Activated CD8-positive, alpha-beta T cell treated with anti-CD3 and anti-CD28 coated beads for 36 hours (primary cell): ENCODE measurements at regions not wholly inside any gene's neighbourhood (a gene's known extent, or its start where the extent isn't known, plus 50 kb on each side); places are given as distances from the start of the nearest gene placed in this dataset.

Experiments
- ATAC-seq: fragments of 200-7000 bp; cut with Tn5 transposase; one replicate; pipeline ENCODE4 v1.10.0; 2021; ENCODE audit warnings: mild to moderate bottlenecking, moderate library complexity
- CTCF ChIA-PET: fragments of 350-600 bp; sonication (Branson Sonifier 250); formaldehyde crosslinking; loops from one replicate; lab custom pipeline; 2021; ENCODE audit warnings: antibody characterized with exemption; lab: Charles Lee
- POLR2A ChIA-PET: fragments of 350-600 bp; sonication (Branson Sonifier 250); formaldehyde crosslinking; loops from one replicate; lab custom pipeline; 2021; ENCODE audit warnings: antibody characterized with exemption; lab: Charles Lee
- DNase-seq: peaks from one replicate; pipeline ENCODE4 v3.0.0-alpha.2; 2020
- H3K27ac Mint-ChIP-seq: one replicate; pipeline ENCODE4 v1.8.0; 2021; ENCODE audit warnings: mild to moderate bottlenecking, mixed read lengths
- H3K27me3 Mint-ChIP-seq: one replicate; pipeline ENCODE4 v1.8.0; 2021; ENCODE audit warnings: mixed read lengths
- H3K36me3 Mint-ChIP-seq: one replicate; pipeline ENCODE4 v1.8.0; 2021; ENCODE audit warnings: low read depth, mixed read lengths
- H3K4me1 Mint-ChIP-seq: one replicate; pipeline ENCODE4 v1.8.0; 2021; ENCODE audit warnings: low read depth, mixed read lengths
- H3K4me3 Mint-ChIP-seq: one replicate; pipeline ENCODE4 v1.8.0; 2021; ENCODE audit warnings: mild to moderate bottlenecking, moderate library complexity, mixed read lengths
- H3K9me3 Mint-ChIP-seq: one replicate; pipeline ENCODE4 v1.8.0; 2021; ENCODE audit warnings: mixed read lengths
- CTCF ChIP-seq: fragments of 200-600 bp; IDR thresholded peaks from one replicate; pipeline ENCODE4 v1.8.0; 2022; ENCODE audit warnings: antibody characterized with exemption, mild to moderate bottlenecking
- intact Hi-C: fragments of 100-400 bp; cut with micrococcal nuclease; formaldehyde crosslinking; loops from one replicate; pipeline ENCODE4 v1.10.0; 2022

- intact Hi-C loops = no loop called here
- no peaks in the 10 kb centered on the region for H3K4me1 Mint-ChIP-seq
Observed at GRCh38 chr6:20284672-20285071, 72.4 kb upstream of the MBOAT1 start.

GRCh38 chr6:20286968-20287565 lies 74.8 kb upstream of the MBOAT1 start:
- ChIA-PET CTCF (interaction anchor here (1.0 to 4.6 kb wide), 2 partner anchors 230 to 241 kb away, joined by 4 to 49 read pairs; no protein-coding TSS in a partner anchor), POLR2A (no interaction called here)
- no peaks in the 10 kb centered on the region for H3K36me3 Mint-ChIP-seq
- intact Hi-C loops = no loop called here
- no peak overlapping the region for H3K27ac Mint-ChIP-seq
- no peak for TF ChIP-seq CTCF
- peaks cover 5% of the 10 kb centered on the region for H3K9me3 Mint-ChIP-seq
- H3K4me3 Mint-ChIP-seq = no peak overlapping the region
- DNase-seq (no peak), ATAC-seq (no peak)
- H3K4me1 Mint-ChIP-seq = peaks cover 4% of the 10 kb centered on the region
- H3K27me3 Mint-ChIP-seq = peaks cover 6% of the 10 kb centered on the region

More at GRCh38 chr6:20284672-20285071, 72.4 kb upstream of the MBOAT1 start:
- peaks cover 7% of the 10 kb centered on the region for H3K9me3 Mint-ChIP-seq
- H3K36me3 Mint-ChIP-seq = no peaks in the 10 kb centered on the region
- no peak overlapping the region for H3K27ac Mint-ChIP-seq
- H3K4me3 Mint-ChIP-seq = no peak overlapping the region
- ChIA-PET CTCF (interaction anchor here (2.0 kb wide), 1 partner anchor 243 kb away, joined by 10 read pairs; no protein-coding TSS in a partner anchor), POLR2A (no interaction called here)
- H3K27me3 Mint-ChIP-seq = peaks cover 15% of the 10 kb centered on the region
- no peak for DNase-seq
- no peak for ATAC-seq
- no peak for TF ChIP-seq CTCF

DNA sequence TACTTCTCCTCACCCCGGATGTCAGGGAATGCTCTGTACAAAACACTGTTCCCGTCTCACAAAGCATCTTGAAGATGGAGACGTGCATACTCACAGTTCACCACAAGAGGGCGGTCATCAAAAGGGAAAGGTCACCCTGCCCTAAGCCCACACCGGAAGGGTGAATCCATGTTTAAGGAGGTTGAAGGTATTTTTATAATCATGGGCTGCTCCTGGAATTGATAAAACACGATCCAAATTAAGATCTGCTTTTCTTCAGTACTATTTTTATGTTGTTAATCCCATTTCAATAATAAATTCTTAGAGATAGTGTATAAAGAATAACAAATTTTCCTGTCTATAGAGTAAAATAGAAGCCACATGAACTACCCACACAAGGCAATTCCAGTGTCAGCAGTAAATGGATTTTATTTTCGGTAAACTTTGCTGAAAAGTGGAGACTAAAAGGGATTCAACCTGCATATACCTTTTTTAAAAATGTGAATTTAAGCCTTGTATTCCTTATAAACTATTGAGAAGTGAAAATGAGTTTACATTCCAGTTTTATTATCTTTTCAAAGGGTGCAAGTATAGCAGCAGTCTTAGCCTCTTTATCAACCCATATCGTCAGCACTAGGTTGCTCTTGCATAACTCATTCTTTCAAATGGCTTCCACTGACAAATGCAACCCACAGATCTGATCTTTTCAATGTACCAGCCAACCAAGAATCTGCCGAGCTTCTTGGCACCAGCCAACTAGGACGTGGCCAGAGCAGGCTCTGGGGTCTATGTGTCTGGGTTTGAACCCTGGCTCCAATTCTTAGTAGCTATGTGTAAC lies 79.7 kb upstream of the MBOAT1 start:
- intact Hi-C loops = loop anchor here (1.0 to 5.0 kb wide), 2 partner anchors 110 to 236 kb away; partner anchors contain the start of gene E2F3
- peak; percentile 90 for DNase-seq
- ATAC-seq = peak; percentile 94
- Mint-ChIP-seq H3K27me3 (no peaks in the 10 kb centered on the region), H3K9me3 (no peaks in the 10 kb centered on the region), H3K36me3 (no peaks in the 10 kb centered on the region), H3K27ac (peak overlapping the region; percentile 26), H3K4me1 (peaks cover 15% of the 10 kb centered on the region), H3K4me3 (peak overlapping the region; percentile 42)
- POLR2A ChIA-PET = no interaction called here
- CTCF ChIA-PET = interaction anchor here (0.6 to 2.9 kb wide), 13 partner anchors 10 to 236 kb away, joined by 3 to 17 read pairs (median 4); no protein-coding TSS in a partner anchor
- TF ChIP-seq CTCF = peak; percentile 94

GRCh38 chr6:20292905-20293304 lies 80.6 kb upstream of the MBOAT1 start:
- no peak overlapping the region for H3K27ac Mint-ChIP-seq
- POLR2A ChIA-PET = no interaction called here
- ATAC-seq = peak; percentile 43

More at GRCh38 chr6:20292905-20293304, 80.6 kb upstream of the MBOAT1 start:
- peak; percentile 5 for DNase-seq
- TF ChIP-seq CTCF = no peak
- Mint-ChIP-seq H3K4me1 (peaks cover 15% of the 10 kb centered on the region), H3K27me3 (no peaks in the 10 kb centered on the region), H3K36me3 (no peaks in the 10 kb centered on the region), H3K9me3 (no peaks in the 10 kb centered on the region), H3K4me3 (no peak overlapping the region)
- intact Hi-C loops = loop anchor here (5.0 kb wide), 1 partner anchor 109 kb away; the partner anchor contains the start of gene E2F3
- CTCF ChIA-PET = interaction anchor here (0.7 to 1.2 kb wide), 8 partner anchors 9 to 235 kb away, joined by 3 to 13 read pairs (median 3); no protein-coding TSS in a partner anchor
